Mucosa of descending colon (tissue), 3 donors: ENCODE measurements at regions not wholly inside any gene's neighbourhood (a gene's known extent, or its start where the extent isn't known, plus 50 kb on each side); places are given as distances from the start of the nearest gene placed in this dataset.

Source experiments
- ATAC-seq: fragments of 200-7000 bp; cut with Tn5 transposase; one replicate; pipeline ENCODE4 v1.9.1; 2020; ENCODE audit warnings: mild to moderate bottlenecking, moderate library complexity
- DNase-seq, 3 donors: peaks; one replicate each; pipeline ENCODE4 v3.0.0-alpha.2; 2020
- H3K36me3 ChIP-seq: fragments of 200-600 bp; one replicate; pipeline ENCODE4 v1.8.0; 2021; ENCODE audit warnings: low read depth, mild to moderate bottlenecking
- H3K4me1 ChIP-seq: fragments of 200-600 bp; one replicate; pipeline ENCODE4 v1.8.0; 2021; ENCODE audit warnings: low read depth, mild to moderate bottlenecking
- H3K4me3 ChIP-seq: fragments of 200-600 bp; one replicate; pipeline ENCODE4 v1.8.0; 2021; ENCODE audit warnings: mild to moderate bottlenecking
- H3K9me3 ChIP-seq: fragments of 200-600 bp; one replicate; pipeline ENCODE4 v1.8.0; 2021; ENCODE audit warnings: mild to moderate bottlenecking
- CTCF ChIP-seq: fragments of 200-600 bp; IDR thresholded peaks from one replicate; pipeline ENCODE4 v1.8.0; 2022; ENCODE audit warnings: antibody characterized with exemption, mild to moderate bottlenecking
- intact Hi-C, 2 donors: fragments of 100-400 bp; cut with DNase I in 1 of 2; cut with micrococcal nuclease in 1 of 2; formaldehyde crosslinking; loops; one replicate each; pipeline versions ENCODE4 v1.11.0 to v1.11.1; 2022; cut with DNase I, micrococcal nuclease
- donor health status: DM: no; HTN: no; CAD: no; lungs with moderate emphysema.
- donor health status: DM: no; HTN: no; CAD: no.
- donor health status: DM: no; HTN: yes; CAD: no.

GRCh38 chr9:117927354-117927753 lies 223.2 kb downstream of the TLR4 start:
- DNase-seq (no peak), ATAC-seq (no peak)
- Histone ChIP-seq H3K4me1 (no peaks in the 10 kb centered on the region), H3K4me3 (no peak overlapping the region), H3K9me3 (no peaks in the 10 kb centered on the region), H3K36me3 (no peaks in the 10 kb centered on the region)
- intact Hi-C loops = no loop called here
- no peak for TF ChIP-seq CTCF

DNA sequence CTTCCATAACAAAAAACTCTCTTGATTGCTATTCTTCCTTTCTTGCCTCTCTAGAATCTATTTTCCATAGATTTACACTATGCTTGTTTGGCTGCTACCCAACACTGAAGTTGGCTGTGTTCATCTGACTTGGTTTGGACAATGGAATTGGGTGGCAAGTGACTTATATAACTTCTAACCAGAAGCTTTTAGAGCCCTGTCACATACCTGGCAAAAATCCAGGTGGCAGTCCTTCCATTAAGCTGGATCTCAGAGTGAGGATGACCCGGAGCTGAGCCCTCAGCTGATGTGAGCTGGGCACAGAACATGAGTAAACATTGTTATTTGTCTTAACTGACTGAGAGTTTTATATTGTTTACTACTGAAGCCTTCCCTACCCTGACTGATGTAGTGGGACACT lies 225.7 kb downstream of the TLR4 start:
- intact Hi-C loops = no loop called here
- Histone ChIP-seq H3K9me3 (no peaks in the 10 kb centered on the region), H3K36me3 (no peaks in the 10 kb centered on the region), H3K4me3 (no peak overlapping the region), H3K4me1 (no peaks in the 10 kb centered on the region)
- DNase-seq (no peak), ATAC-seq (no peak)
- no peak for TF ChIP-seq CTCF

DNA sequence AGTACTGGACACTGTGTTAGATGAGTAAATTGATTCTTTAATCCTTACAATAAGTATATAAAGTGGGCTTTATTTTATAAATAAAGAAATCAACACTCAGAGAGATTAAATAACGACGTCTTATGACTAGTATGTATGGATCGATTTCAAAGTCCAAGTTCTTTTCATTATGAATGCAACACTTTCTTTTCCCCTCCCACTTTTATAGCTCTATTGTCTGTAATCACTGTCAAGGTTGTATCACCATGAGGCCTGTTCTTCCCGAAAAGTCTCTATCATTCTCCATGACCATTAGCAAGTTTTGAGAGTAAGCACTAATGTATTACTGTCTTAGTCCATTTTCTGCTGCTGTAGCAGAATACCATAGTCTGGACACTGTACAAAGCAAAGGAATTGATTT lies 228.4 kb downstream of the TLR4 start:
- intact Hi-C loops = no loop called here
- no peaks in the 10 kb centered on the region for H3K4me1 ChIP-seq
- H3K4me3 ChIP-seq = no peak overlapping the region
- no peak for TF ChIP-seq CTCF
- no peak for DNase-seq
- no peaks in the 10 kb centered on the region for H3K36me3 ChIP-seq
- ATAC-seq = peak; percentile 58
- no peaks in the 10 kb centered on the region for H3K9me3 ChIP-seq

DNA sequence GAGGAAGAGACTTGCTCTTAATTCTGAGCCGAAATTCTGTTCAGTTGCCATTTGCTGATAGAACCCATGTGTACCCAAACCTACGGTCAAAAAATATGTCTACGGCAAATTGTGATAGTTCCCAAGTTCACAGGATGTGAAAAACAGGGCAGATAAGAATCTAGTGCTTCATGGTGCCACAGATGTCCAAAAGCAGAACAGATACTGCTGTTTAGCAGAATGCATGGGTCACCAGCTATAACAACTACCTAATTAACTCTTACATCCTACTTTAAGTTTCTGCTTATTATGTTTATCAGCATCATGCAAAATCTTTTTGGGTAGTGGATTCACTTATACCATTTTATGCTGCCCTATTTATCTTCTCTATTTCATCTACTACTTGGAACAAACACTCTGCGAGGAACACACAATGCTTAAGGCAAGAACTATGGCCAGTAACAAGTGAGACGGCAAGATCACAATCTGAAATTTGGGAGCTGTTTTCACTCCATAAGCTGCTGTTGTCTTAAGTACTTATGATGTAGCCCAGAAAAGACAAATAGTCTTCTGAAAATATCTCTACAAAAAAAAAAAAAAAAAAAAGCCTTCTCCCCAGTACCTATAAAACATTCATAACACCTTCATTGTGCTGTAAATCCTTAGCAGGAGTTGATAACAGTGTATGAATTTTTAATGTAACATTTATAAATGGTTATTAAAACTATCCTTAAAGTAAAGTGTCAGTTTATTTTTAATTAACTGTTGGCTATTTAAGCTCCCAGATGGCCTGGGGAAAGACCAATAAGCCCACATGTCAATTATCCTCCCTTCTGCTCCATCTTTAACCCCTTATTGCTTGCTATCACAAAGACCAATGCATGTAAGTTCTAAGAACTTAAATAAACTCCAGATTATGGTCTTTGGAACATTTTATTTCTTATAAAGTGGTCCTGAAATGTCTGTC lies 232.3 kb downstream of the TLR4 start:
- Histone ChIP-seq H3K4me3 (no peak overlapping the region), H3K9me3 (no peaks in the 10 kb centered on the region), H3K36me3 (no peaks in the 10 kb centered on the region), H3K4me1 (no peaks in the 10 kb centered on the region)
- peak in 1 of 3 donors; percentile 2 for DNase-seq
- no peak for TF ChIP-seq CTCF
- ATAC-seq = peak; percentile 23
- intact Hi-C loops = no loop called here

DNA sequence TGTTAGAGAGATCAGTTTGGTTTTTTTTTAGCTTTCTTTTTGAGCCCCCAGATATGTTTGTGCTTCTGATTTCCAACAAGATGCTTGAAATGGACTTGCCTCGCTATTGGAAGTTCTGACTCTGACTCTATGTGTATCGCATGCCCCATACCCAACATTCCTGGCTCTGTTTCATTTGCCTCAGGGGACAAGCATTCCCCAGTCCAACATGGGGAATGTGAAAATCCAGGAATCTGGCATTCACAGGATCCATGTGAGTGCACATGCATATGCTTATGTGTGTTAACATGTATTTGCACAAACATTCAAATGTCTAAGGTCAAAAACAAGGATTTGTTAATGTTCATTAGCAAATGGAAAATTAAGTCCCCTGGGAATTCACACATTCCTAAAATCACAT lies 233.9 kb downstream of the TLR4 start:
- no peaks in the 10 kb centered on the region for H3K36me3 ChIP-seq
- H3K4me1 ChIP-seq = no peaks in the 10 kb centered on the region
- no peaks in the 10 kb centered on the region for H3K9me3 ChIP-seq
- DNase-seq = no peak
- no peak for ATAC-seq
- TF ChIP-seq CTCF = no peak
- intact Hi-C loops = no loop called here
- no peak overlapping the region for H3K4me3 ChIP-seq
